Uterus (tissue), 2 donors: ENCODE measurements at regions not wholly inside any gene's neighbourhood (a gene's known extent, or its start where the extent isn't known, plus 50 kb on each side); places are given as distances from the start of the nearest gene placed in this dataset.

Experiments
- CTCF ChIP-seq, 4 experiments: fragments of 200-600 bp in 2 of 4; fragments of 450-650 bp in 2 of 4; sonication (generic) in 2 of 4; IDR thresholded peaks; one replicate each; pipeline ENCODE4 v1.5.1; 2016 to 2019; ENCODE audit warnings: antibody characterized with exemption in 4 of 4, mild to moderate bottlenecking in 2 of 4, moderate library complexity in 1 of 4
- POLR2A ChIP-seq, 2 donors: fragments of 450-650 bp; IDR thresholded peaks; one replicate each; pipeline ENCODE4 v1.6.1; 2016; ENCODE audit warnings: antibody characterized with exemption in 2 of 2, mild to moderate bottlenecking in 1 of 2, moderate library complexity in 1 of 2

DNA sequence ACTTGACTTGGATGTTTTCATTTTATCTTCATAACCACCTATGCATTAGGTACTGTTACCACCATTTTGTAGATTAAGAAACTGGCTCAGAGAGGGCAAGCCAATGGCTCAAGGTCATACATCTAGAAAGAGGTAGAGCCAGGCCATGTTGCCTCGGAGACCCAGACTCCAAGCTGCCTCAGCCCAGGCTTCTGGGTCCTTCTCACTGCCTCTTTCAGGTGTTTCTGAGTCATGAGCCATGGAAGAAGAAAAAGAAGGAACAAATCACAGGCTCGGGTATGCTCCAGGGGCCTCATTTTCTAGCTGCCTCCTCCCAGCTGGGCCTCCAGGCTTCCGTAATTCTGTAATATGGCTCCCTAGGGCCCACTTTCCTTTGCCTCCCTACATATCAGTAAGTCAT, 226.5 kb upstream of the TOPAZ1 start:
- TF ChIP-seq CTCF (IDR thresholded peaks at IDR 0.05) (no peak), POLR2A (IDR thresholded peaks at IDR 0.05) (no peak)
